Stomach (tissue), 4 donors: ENCODE measurements at regions not wholly inside any gene's neighbourhood (a gene's known extent, or its start where the extent isn't known, plus 50 kb on each side); places are given as distances from the start of the nearest gene placed in this dataset.

ENCODE experiments used
- CTCF ChIP-seq, 7 experiments: fragments of 450-650 bp in 4 of 7; fragments of 200-600 bp in 3 of 7; sonication (generic) in 3 of 7; IDR thresholded peaks; one replicate each; pipeline ENCODE4 v1.5.1; 2016 to 2019; ENCODE audit warnings: antibody characterized with exemption in 7 of 7, control low read depth in 2 of 7, mild to moderate bottlenecking in 1 of 7
- POLR2A ChIP-seq, 4 donors: fragments of 450-650 bp; IDR thresholded peaks; one replicate each; pipeline ENCODE4 v1.6.1; 2016; ENCODE audit warnings: antibody characterized with exemption in 4 of 4, control low read depth in 2 of 4, mild to moderate bottlenecking in 1 of 4, moderate library complexity in 1 of 4

GRCh38 chr7:125644109-125644508 lies 714.5 kb upstream of the POT1 start:
- TF ChIP-seq CTCF (IDR thresholded peaks at IDR 0.05) (no peak), POLR2A (IDR thresholded peaks at IDR 0.05) (no peak)
